ENCODE measurements at regions not wholly inside any gene's neighbourhood (a gene's known extent, or its start where the extent isn't known, plus 50 kb on each side); places are given as distances from the start of the nearest gene placed in this dataset.
A peak's percentile ranks its signal among the peaks of the same experiment; 100 is the strongest.

GRCh38 chr15:84104853-84105252 lies 130.7 kb upstream of the GOLGA6L4 start:
- no peak overlapping the region for H2AFZ ChIP-seq (ENCODE audit: low read depth, low read length)
- no peak for TF ChIP-seq EZH2 (IDR thresholded peaks at IDR 0.05; ENCODE audit: borderline replicate concordance, insufficient read depth, low read length, poor library complexity, severe bottlenecking)
- TF ChIP-seq TAF1 (IDR thresholded peaks at IDR 0.05; ENCODE audit: low read depth), result no peak
- TF ChIP-seq POLR2AphosphoS5 (IDR thresholded peaks at IDR 0.05), result no peak
- no peak for TF ChIP-seq MXI1 (conservative IDR thresholded peaks at IDR 0.05; ENCODE audit: poor library complexity, severe bottlenecking)
- H3K27ac ChIP-seq (ENCODE audit: low read length), result no peak overlapping the region
- no peaks in the 10 kb centered on the region for H3K27me3 ChIP-seq (ENCODE audit: insufficient read depth, low read depth, low read length)
- H3K9me3 ChIP-seq (ENCODE audit: low read length), result no peaks in the 10 kb centered on the region
- H3K9ac ChIP-seq (ENCODE audit: low read length), result no peak overlapping the region
- no peaks in the 10 kb centered on the region for H3K9me2 ChIP-seq (ENCODE audit: insufficient read depth, low read length)
- no peaks in the 10 kb centered on the region for H4K20me1 ChIP-seq (ENCODE audit: insufficient read depth)
- no peak overlapping the region for H3K4me3 ChIP-seq (ENCODE audit: low read length)
- no peaks in the 10 kb centered on the region for H3F3A ChIP-seq (ENCODE audit: insufficient read depth, low read length, poor library complexity, severe bottlenecking)
- H3K4me2 ChIP-seq (ENCODE audit: low read length), result no peak overlapping the region
- no peaks in the 10 kb centered on the region for H3K36me3 ChIP-seq (ENCODE audit: insufficient read depth, low read length)
- no peaks in the 10 kb centered on the region for H3K79me2 ChIP-seq (replicated peaks; ENCODE audit: insufficient read depth, low read length)

- no peaks in the 10 kb centered on the region for H3K9me3 ChIP-seq (ENCODE audit: low read length)
- H2AFZ ChIP-seq (ENCODE audit: low read depth, low read length), result no peak overlapping the region
- H3K79me2 ChIP-seq (replicated peaks; ENCODE audit: insufficient read depth, low read length), result no peaks in the 10 kb centered on the region
- H3K27ac ChIP-seq (ENCODE audit: low read length), result no peak overlapping the region
- H3K9ac ChIP-seq (ENCODE audit: low read length), result no peak overlapping the region
- no peaks in the 10 kb centered on the region for H4K20me1 ChIP-seq (ENCODE audit: insufficient read depth)
- H3K36me3 ChIP-seq (ENCODE audit: insufficient read depth, low read length), result no peaks in the 10 kb centered on the region
- TF ChIP-seq SMC3 (conservative IDR thresholded peaks at IDR 0.05; ENCODE audit: poor library complexity) (peak; percentile 27), CTCF (IDR thresholded peaks at IDR 0.05; ENCODE audit: poor library complexity, severe bottlenecking) (peak; percentile 49), REST (IDR thresholded peaks at IDR 0.05; ENCODE audit: borderline replicate concordance) (no peak), TAF1 (IDR thresholded peaks at IDR 0.05; ENCODE audit: low read depth) (no peak), MXI1 (conservative IDR thresholded peaks at IDR 0.05; ENCODE audit: poor library complexity, severe bottlenecking) (no peak), POLR2AphosphoS5 (IDR thresholded peaks at IDR 0.05) (no peak)
- H3K9me2 ChIP-seq (ENCODE audit: insufficient read depth, low read length), result no peaks in the 10 kb centered on the region
- no peak overlapping the region for H3K4me2 ChIP-seq (ENCODE audit: low read length)
- no peaks in the 10 kb centered on the region for H3F3A ChIP-seq (ENCODE audit: insufficient read depth, low read length, poor library complexity, severe bottlenecking)
- no peaks in the 10 kb centered on the region for H3K27me3 ChIP-seq (ENCODE audit: insufficient read depth, low read depth, low read length)
- no peak overlapping the region for H3K4me3 ChIP-seq (ENCODE audit: low read length)
These were observed 126.8 kb upstream of the GOLGA6L4 start for GRCh38 chr15:84108728-84109127.

- no peak overlapping the region for H3K9ac ChIP-seq (ENCODE audit: low read length)
- H3K79me2 ChIP-seq (replicated peaks; ENCODE audit: insufficient read depth, low read length), result no peaks in the 10 kb centered on the region
- no peaks in the 10 kb centered on the region for H4K20me1 ChIP-seq (ENCODE audit: insufficient read depth)
- no peak for TF ChIP-seq CTCF (IDR thresholded peaks at IDR 0.05; ENCODE audit: poor library complexity, severe bottlenecking)
- TF ChIP-seq REST (IDR thresholded peaks at IDR 0.05; ENCODE audit: borderline replicate concordance), result no peak
- no peak for TF ChIP-seq SMC3 (conservative IDR thresholded peaks at IDR 0.05; ENCODE audit: poor library complexity)
- no peaks in the 10 kb centered on the region for H3K36me3 ChIP-seq (ENCODE audit: insufficient read depth, low read length)
- no peak overlapping the region for H3K4me2 ChIP-seq (ENCODE audit: low read length)
- no peak overlapping the region for H2AFZ ChIP-seq (ENCODE audit: low read depth, low read length)
- no peak overlapping the region for H3K27ac ChIP-seq (ENCODE audit: low read length)
- no peaks in the 10 kb centered on the region for H3K9me2 ChIP-seq (ENCODE audit: insufficient read depth, low read length)
- no peaks in the 10 kb centered on the region for H3K27me3 ChIP-seq (ENCODE audit: insufficient read depth, low read depth, low read length)
- H3F3A ChIP-seq (ENCODE audit: insufficient read depth, low read length, poor library complexity, severe bottlenecking), result no peaks in the 10 kb centered on the region
- no peak overlapping the region for H3K4me3 ChIP-seq (ENCODE audit: low read length)
- H3K9me3 ChIP-seq (ENCODE audit: low read length), result no peaks in the 10 kb centered on the region
These were observed 124.0 kb upstream of the GOLGA6L4 start for GRCh38 chr15:84111575-84111974.

Data from neural cell (in vitro differentiated cells).